Left ventricle myocardium superior (tissue), 1 donor: ENCODE measurements at regions not wholly inside any gene's neighbourhood (a gene's known extent, or its start where the extent isn't known, plus 50 kb on each side); places are given as distances from the start of the nearest gene placed in this dataset.
"Not testable (repeated sequence)": the region's sequence is repeated elsewhere in the genome, so short reads cannot be mapped to it uniquely, and the experiment has no call there.

Experiments used
- ATAC-seq: fragments of 200-7000 bp; cut with Tn5 transposase; one replicate; pipeline ENCODE4 v1.9.1; 2020; ENCODE audit warnings: mild to moderate bottlenecking, moderate library complexity
- DNase-seq: peaks from one replicate; pipeline ENCODE4 v3.0.0-alpha.2; 2020
- intact Hi-C: fragments of 100-400 bp; cut with micrococcal nuclease; formaldehyde crosslinking; loops from one replicate; pipeline ENCODE4 v1.11.0; 2022
- donor health status: DM: no; HTN: yes; CAD: no; lungs with severe emphysema.

- DNase-seq, intact Hi-C loops, ATAC-seq: not testable (repeated sequence)
Observed at GRCh38 chr5:107721241-107721640, 50.5 kb upstream of the EFNA5 start.
